ENCODE measurements at regions not wholly inside any gene's neighbourhood (a gene's known extent, or its start where the extent isn't known, plus 50 kb on each side); places are given as distances from the start of the nearest gene placed in this dataset.
"Not testable (repeated sequence)": the region's sequence is repeated elsewhere in the genome, so short reads cannot be mapped to it uniquely, and the experiment has no call there.

DNA sequence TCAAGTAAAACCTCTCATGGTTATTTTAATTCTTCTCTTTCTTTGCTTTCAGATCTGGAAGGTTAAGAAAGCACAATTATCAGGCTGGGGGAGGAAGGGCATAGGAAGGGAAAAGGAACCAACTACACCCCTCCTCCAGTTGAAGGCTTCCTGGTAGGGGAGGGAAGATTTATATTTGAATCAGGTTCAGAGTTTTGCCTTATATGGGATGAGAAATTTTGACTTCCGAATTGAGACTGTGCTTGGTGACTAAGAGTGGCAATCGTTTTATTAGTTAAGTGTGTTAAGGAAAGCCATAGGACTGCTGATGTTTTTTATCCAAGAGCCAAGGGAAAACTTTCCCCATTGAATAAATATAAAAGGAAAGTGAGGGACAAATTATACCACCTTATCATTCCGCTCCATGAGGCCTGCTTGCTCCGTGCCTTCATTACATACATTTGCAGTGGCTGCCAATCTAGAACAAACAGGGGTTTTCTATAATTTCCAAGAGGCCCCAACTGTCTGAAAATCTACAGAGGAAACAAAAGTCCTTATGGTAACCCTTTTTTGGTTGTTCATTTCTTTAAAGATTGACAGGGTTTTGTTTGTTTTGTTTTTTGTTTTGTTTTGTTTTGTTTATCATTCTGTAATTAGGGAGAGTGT lies 115.7 kb upstream of the EPB41L4A start:
- no peak for DNase-seq

DNA sequence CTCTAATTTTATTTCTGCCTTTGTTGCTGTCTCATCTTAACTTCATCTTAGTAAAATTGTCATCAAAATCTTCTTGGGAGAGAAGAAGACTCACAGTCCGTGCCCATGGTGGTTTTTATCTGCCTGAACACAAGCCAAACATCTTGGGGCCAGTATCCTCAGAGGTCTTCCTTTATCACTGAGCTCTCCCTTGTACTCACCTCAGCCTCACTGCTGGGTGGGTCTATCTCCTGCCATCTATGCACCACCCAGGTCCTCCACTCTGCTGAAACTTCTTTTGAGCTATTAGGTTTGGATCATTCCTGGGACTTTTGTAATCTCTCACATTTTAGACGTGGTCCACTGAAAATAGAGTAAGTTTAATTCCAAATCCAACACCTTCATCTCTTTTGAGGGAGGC lies 116.3 kb upstream of the EPB41L4A start:
- no peak for DNase-seq

DNA sequence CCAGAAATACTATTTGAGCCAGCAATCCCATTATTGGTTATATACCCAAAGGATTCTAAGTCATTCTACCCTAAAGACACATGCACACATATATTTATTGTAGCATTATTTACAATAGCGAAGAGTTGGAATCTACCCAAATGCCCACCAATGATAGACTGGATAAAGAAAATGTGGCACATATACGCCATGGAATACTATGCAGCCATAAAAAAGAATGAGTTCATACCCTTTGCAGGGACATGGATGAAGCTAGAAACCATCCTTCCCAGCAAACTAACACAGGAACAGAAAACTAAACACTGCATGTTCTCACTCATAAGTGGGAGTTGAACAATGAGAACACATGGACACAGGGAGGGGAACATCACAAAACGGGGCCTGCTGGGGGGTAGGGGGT lies 125.5 kb upstream of the EPB41L4A start:
- not testable (repeated sequence) for DNase-seq

DNA sequence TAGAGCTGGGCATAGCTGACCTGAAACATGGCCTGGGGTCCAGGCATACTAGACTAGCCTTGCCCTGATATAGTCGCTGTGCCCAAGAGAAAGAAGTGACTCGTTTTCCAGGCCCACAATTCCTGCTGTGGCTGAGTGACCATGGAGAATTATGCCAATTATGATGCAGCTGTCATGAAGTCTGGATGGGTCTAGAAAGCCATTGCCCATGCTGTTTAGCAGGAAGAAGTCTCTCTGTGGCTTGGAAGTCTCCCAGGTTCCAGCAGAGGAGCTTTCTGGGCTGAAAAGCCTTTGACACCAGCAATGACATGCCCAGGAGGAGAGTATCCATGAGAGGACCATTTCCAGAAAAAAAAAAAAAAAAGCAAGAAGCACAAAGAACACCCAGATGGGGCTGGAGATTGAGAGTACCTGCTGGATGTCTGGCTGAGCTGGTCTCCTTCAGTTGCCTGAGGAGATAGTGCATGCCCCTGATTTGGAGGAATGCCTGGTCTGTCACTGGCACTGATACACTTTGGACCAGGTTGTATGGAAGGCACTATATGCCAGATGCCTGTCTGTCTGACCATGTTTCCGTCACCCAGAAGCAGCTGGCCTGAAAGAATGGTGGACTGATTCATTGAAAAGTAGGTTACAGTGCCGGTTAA lies 128.0 kb upstream of the EPB41L4A start:
- peak; percentile 4 for DNase-seq

DNA sequence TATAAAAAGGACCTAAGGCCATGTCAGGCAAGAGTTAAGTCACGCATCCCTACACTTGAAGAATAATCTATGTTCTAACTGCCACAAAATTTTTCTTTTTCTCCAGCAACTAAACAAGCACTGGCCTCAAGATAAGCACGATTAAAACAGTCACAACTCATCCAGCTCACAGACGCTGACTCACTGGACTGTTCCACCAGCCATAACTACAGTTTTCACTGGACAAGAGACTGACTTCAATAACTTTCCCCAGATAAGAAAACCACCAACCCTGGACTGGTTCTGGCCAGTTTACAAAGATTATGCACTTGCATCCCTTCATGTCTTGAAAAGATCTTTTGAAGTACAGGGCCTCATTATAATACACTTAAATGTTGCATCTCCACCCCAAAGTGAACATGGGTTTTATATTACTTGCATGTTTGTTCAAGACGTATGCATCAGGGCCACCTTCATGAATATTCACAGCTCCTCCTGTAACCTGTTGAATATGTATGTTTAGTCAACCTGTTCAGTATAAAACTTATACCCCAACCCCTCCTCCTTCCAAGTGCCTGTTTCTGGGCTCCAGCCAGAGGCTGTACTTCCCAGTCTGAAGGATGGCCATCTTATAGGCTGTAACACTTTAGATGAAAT lies 129.3 kb upstream of the EPB41L4A start:
- no peak for DNase-seq

DNA sequence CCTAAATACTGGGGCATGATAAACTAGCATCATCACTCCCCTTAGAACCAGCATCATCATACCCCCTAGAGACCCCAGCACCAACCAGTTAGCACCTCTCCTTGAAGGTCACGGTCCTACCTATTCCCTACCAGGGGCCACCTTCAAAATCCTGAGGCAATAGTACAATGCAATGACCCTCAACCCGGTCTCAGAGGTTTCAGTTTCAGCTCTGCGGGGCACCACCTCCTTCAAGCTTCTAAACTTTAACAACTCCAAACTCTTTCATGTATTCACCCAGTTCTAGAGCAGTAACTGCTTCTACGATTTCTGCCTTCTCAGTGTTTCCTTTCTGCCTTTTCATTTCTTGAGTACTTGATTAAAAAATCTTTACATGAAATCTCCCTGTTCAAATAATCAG lies 130.1 kb upstream of the EPB41L4A start:
- no peak for DNase-seq

- no peak for DNase-seq
These were observed 130.6 kb upstream of the EPB41L4A start for GRCh38 chr5:112549605-112550166.

GRCh38 chr5:112551419-112552032 lies 132.4 kb upstream of the EPB41L4A start:
- peak; percentile 27 for DNase-seq

DNA sequence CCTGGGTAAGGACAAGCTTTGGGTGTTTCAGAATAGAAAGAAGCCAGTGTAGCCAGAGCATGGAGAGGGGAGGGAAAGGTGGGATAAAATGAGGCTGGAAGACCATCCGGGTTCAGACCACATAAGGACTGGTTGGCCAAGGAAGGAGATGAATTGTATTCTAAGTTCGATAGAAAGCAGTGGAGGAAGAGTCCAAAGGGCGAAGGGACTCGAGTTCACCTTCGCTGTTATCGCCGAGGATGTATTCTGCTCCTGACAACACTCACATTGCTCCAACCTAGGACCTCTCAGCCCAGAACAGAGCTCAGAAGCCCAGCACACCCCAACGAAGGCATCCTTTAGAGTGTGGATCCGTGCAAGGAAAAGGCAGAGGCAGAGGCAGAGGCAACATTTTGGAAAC lies 133.1 kb upstream of the EPB41L4A start:
- no peak for DNase-seq

GRCh38 chr5:112552791-112553190 lies 133.7 kb upstream of the EPB41L4A start:
- no peak for DNase-seq

- DNase-seq = no peak
These were observed 135.3 kb upstream of the EPB41L4A start for GRCh38 chr5:112554101-112554977.

GRCh38 chr5:112555197-112555596 lies 136.1 kb upstream of the EPB41L4A start:
- no peak for DNase-seq

GRCh38 chr5:112555691-112556090 lies 136.6 kb upstream of the EPB41L4A start:
- DNase-seq = no peak

- not testable (repeated sequence) for DNase-seq
These were observed 140.4 kb upstream of the EPB41L4A start for GRCh38 chr5:112559501-112559900.

DNA sequence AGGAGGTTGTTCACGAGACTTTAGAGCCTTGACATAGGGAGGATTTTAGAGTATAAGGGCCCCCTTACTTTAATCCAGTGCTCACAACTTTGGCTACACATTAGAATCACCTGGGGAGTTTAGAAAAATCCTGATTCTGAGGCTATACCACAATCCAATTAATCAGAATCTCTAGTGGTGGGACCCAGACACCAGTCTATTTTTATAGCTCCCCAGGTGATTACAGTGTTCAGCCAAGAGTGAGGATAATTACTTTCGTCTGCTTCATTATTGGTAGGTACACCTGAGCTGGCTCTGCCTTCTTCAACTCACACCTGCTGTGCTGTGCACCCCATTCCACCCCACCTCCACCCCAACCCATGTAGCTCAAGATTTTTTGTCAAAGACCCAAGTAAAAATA lies 141.3 kb upstream of the EPB41L4A start:
- DNase-seq = no peak

- no peak for DNase-seq
These were observed 144.2 kb upstream of the EPB41L4A start for GRCh38 chr5:112563169-112563826.

GRCh38 chr5:112566251-112566650 lies 147.2 kb upstream of the EPB41L4A start:
- no peak for DNase-seq

- no peak for DNase-seq
These were observed 150.5 kb upstream of the EPB41L4A start for GRCh38 chr5:112569596-112569995.

GRCh38 chr5:112570708-112571444 lies 151.8 kb upstream of the EPB41L4A start:
- no peak for DNase-seq

DNA sequence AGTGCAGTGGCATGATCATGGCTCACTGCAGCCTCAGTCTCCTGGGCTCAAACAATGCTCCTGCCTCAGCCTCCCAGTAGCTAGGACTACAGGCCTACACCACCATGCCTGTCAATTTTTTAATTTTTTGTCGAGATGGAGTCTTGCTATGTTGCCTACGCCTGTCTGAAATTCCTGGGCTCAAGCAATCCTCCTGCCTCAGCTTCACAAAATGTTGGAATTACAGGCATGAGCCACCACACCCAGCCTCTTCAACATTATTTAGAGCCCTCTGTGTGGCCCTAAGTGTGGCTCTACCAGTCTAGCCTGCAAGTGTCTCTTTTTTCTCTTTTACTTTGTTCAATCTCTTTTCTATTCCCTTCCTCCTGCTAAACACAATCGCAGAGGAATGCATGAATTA lies 154.4 kb upstream of the EPB41L4A start:
- no peak for DNase-seq

GRCh38 chr5:112574536-112574935 lies 155.5 kb upstream of the EPB41L4A start:
- no peak for DNase-seq
